ENCODE measurements at regions not wholly inside any gene's neighbourhood (a gene's known extent, or its start where the extent isn't known, plus 50 kb on each side); places are given as distances from the start of the nearest gene placed in this dataset.
"Not testable (repeated sequence)": the region's sequence is repeated elsewhere in the genome, so short reads cannot be mapped to it uniquely, and the experiment has no call there.

DNA sequence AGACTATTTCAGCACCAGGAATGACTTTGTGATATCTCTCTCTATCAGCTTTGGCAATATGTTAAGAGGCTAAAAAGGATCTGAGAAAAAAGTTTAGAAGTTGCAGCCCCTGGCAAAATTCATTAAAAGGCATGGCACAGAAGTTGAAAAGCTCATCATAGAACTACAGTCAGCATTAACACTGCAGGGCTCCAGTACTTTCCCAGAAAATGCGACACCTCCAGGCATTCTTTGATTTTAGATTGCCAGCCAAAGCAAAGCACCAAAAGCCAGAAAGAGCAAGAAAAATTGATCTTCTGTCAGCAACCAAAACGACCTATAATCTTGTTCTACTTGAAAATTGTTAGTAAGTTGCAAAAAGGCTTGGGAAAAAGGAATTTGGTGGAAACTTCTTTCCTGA lies 713.5 kb downstream of the FSCB start:
- DNase-seq, result no peak

DNA sequence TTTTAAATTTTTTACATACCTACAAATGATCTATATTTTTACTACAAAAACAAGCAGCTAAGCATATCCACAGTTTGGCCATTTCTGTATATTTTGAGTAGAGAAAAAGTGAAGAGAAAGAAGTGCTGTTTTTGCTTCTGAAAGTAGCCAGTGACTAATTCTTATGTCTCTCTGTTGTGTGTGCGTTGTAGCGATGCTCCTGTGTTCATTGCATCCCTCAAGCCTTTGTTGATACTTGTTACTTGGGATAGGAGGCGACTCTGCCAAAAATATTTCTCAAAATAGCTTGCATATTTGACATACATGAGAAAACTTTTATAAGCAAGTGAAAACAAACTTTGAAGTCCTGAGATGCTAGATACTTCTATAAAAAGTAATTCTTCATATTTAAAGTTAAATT lies 714.1 kb downstream of the FSCB start:
- no peak for DNase-seq

DNA sequence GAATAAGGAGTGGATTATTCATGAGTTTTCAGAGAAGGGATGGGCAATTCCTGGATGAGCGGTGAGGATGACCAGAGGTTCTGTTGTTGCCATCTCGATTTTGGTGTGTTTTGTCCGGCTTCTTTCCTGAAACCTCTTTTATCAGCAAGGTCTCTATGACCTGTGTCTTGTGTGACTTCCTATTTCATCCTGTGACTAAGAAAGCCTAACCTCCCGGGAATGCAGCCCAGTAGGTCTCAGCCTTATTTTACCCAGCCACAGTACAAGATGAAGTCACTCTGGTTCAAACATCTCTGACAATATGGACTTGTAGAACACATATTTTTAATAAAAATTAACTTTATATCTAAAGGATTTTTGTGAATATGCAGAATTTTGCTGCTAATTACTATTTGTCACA lies 716.4 kb downstream of the FSCB start:
- DNase-seq, result no peak

DNA sequence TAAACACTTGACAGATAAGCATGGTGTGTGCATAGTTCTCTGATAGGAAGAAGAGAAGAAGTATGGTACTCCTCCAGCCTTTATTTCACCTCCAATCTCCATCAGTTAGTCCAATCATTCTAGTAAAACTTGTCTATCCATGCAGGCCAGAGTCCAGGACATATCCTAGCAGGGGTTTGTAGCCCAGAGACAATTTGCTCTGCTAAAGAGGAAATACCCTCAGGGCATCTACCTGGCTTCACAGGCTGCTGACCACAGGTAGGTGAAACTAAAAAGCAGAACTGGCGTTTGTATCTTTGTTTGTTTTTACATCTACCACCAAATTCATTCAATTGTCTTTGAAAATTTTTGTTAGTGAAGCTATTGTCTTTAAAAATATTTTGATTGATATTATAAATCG lies 717.6 kb downstream of the FSCB start:
- no peak for DNase-seq

DNA sequence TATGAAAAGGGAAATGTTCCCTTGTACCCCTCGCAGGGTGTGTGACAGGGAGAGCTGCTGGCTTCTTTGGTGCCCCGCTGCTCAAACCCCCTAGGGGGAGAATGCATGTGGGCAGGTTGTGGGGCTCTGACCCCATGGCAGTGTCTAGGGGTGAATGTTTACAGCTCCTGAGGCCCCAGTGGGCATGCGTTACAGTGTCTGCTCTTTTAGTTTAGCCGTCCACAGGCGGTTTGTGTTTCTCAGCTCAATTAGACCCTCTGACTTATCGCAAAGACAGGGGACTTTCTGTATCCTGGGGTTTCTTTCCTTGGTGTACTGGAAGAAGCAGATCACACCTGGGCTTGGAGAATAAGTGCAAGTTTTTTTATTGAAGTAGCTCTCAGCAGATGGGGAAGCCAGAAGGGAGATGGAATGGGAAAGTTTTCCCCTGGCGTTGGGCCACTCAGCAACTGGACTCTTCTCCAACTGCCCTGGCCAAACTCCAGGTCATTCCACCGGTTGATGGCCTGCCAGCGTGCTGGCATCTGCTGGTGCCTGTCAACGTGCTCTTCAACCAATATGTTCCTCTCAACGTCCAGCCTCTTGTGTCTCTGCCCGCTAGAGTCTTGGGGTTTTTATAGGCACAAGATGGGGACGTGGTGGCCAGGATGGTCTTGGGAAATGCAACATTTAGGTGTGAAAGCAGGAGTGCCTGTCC lies 720.9 kb downstream of the FSCB start:
- peak; percentile 34 for DNase-seq

DNA sequence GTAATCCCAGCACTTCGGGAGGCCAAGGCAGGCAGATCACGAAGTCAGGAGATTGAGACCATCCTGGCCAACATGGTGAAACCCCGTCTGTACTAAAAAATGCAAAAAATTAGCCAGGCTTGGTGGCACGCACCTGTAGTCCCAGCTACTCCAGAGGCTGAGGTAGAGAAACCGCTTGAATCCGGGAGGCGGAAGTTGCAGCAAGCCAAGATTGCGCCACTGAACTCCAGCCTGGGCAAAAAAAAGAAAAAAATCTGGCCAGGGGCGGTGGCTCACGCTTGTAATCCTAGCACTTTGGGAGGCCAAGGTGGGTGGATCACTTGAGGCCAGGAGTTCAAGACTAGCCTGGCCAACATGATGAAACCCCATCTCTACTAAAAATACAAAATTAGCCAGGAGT lies 722.7 kb downstream of the FSCB start:
- not testable (repeated sequence) for DNase-seq

DNA sequence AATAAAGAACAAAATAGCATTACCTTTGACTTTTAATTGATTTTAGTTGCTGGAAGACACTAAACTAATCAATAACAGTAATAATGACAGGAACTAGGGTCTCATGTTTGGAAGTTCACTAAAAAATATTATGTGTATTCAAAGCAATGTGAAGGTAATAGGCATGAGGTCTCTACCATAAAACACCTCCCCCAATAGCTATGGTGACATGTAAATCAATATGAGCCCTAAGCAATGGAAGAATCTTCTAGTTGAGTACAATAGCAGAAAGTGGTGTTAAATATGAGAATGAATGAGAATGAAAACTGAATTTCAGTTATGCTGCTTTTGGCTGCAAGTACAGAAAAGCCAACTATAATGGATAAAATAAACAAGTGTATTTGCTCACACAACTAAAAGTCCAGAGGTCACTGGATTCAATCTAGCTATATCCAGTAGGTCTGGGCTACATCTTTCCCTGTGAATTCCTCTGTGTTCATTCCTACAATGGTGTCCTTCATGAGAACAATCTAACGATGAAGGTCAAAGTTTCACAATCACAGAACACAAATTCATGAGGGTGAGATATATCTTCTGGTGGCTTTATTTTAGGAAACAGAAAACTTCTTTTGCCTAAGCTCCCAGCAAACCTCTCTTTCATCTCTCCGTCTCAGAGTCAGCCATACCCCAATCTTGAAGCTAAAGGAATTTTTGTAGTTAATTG lies 728.0 kb downstream of the FSCB start:
- DNase-seq, result no peak

DNA sequence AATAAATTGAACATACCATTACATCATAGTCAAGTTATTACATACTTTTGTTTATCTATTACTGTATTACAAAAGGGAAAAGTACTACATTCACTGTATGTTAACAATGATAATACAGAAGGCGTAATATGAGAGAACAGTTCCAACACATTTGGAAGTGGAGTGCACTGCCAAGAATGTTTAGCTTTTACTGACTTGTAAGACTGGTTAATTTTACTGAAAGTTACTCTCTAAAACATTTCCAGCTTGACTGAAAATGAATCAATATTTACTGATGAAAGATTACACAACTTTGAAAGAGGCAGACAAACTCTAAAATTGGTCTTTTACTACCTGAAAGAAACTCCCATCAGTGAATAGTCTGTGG lies 728.5 kb downstream of the FSCB start:
- DNase-seq, result no peak

DNA sequence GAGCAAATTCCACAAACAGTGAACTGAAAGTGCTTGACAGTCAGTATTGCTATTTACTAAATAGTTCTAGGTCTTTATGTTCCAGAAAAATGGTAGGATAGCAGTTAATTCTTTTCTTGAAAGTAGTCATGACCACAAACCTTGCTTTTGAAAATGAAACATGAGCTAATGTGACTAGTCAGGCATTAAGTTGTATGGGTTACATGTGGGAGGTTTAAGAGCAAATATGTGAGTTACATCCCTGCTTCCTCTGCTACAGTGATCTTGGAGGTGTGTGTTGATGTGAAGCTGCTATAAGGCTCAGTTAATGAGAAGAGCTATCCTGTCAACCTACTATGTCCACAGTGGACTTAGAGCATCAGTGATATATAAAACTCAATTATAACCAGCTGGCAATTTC lies 741.6 kb downstream of the FSCB start:
- no peak for DNase-seq

DNA sequence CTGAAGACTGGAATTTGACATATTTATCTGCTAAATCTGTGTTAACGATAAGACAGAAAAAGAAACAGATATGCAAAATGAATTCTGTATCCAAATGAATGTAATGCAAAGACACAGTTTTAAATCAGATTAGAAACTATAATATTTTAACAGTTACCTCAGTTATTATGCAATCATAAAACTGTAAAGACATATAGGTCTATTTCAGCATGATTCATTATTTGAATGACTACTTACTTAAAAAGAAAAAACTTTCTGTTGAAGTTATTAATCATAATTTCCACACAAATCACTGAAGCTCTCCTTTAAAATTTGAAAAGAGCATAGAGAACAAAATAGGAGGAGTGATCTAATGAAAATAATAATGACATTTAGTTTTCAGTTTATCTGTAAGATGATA lies 742.6 kb downstream of the FSCB start:
- no peak for DNase-seq

DNA sequence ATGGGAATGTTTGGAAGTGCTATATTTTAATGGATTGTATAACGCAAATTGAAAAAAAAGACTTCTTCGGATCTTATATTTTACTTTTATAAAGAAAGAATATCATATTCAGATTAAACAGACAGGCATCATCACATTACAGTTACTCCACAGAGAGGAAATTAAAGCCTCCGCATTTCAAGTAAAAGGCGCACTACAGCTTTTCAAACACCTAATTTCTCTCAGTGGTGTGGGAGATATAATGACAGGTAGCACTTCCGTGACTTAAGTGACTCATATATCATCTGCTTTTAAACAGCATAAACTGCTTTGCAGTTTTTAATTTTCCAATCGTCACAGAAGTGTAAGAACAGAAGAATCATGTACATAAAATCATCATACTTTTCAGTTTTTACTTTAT lies 751.4 kb downstream of the FSCB start:
- DNase-seq, result no peak

DNA sequence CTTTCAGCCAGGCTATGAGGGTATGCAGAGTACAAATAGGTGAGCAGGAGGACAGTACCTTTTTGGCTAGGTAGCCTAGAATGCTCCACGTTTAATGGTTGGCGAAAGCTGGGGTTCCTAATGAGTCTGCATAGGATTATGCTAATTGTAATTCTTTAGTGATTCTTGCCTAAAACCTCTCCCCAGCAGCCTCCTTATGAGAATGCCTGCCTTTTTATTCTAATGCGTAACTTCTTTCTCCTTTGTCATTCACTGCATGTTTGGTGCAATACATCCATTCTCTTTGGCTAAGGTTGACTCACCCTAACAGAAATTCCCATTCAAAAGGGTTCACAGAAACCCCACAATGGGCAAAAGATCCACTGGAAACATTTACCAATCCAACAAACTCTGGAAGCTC lies 752.2 kb downstream of the FSCB start:
- DNase-seq, result no peak

DNA sequence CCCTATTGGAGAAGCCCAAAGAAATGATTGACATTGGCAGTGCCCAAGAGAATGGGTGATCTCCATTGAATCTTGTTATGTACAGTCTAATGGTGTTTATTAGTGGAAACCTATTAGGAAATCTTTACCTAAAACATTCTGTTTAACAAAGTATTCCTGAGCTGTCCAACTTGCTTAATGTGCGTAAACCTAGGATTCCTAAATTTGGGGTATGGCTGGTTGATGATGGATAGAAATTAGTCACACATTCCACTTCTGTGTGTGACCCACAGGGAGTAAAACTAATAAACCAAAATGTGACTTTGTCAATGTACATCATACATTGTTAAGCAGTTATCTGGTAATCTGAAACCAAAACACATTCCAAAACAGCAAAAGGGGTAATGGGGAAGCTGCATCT lies 761.3 kb downstream of the FSCB start:
- DNase-seq, result no peak

DNA sequence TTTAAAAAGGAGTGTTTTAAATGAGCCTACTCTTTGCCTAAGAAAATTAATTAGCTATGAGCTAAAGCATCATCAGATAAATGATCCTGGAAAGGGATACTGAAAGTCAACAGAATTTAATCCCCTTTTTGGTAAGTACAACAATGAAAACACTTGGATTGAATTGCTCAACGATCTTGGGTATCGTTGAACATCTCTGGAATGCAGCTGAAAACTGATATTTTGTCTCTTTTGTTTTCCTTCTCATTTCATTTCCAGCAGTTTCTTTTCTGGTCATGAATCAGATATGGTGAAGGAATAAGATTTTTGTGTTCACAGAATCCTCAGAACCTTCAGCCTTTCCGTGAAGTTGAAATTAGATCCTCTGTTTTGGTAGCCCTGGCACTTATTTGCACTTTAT lies 771.2 kb downstream of the FSCB start:
- no peak for DNase-seq

DNA sequence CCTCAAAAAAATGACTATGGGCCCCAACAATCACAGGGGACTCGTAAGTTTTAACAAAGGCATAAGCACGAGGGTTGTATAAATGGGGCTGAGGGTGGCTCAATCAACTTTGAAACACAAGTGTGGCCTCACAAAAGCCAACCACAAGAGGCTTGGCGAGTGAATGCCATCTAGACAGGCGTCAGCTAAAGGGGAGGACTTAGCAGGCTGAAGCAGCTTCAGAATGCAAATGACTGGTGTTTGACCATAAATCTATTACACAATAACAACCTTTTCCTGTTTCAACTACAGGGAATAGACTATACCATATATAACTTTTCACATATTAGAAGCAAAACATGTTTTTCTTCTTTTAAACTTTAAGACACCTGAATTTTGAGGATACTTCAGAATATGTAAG lies 777.9 kb downstream of the FSCB start:
- no peak for DNase-seq

DNA sequence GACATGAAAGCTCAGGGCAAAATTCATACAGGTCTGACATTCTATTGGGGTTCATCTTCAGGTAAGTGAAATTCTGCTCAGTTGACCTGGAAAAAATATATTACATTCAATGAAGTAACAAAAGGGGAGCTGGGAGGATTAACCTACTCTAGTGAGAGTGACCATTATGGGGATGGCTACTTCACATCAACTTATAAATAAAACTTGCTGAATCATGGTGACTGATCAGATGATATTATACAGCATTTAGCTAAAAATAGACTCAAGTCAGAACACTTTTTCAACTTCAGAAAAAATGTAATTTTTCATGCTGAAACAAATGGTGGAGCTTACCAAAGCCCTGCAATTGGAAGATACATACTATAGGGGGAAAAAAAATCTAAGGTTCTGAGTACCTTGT lies 800.2 kb downstream of the FSCB start:
- no peak for DNase-seq

DNA sequence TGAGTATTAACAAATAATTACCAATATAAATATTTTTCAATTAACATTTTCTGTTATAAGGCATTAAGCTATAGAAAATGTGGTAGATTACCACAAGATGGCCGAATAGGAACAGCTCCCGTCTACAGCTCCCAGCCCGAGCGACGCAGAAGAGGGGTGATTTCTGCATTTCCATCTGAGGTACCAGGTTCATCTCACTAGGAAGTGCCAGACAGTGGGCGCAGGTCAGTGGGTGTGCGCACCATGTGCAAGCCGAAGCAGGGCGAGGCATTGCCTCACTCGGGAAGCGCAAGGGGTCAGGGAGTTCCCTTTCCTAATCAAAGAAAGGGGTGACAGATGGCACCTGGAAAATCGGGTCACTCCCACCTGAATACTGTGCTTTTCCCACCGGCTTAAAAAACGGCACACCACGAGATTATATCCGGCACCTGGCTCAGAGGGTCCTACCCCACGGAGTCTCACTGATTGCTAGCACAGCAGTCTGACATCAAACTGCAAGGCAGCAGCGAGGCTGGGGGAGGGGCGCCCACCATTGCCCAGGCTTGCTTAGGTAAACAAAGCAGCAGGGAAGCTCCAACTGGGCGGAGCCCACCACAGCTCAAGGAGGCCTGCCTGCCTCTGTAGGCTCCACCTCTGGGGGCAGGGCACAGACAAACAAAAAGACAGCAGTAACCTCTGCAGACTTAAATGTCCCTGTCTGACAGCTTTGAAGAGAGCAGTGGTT lies 808.4 kb downstream of the FSCB start:
- not testable (repeated sequence) for DNase-seq

DNA sequence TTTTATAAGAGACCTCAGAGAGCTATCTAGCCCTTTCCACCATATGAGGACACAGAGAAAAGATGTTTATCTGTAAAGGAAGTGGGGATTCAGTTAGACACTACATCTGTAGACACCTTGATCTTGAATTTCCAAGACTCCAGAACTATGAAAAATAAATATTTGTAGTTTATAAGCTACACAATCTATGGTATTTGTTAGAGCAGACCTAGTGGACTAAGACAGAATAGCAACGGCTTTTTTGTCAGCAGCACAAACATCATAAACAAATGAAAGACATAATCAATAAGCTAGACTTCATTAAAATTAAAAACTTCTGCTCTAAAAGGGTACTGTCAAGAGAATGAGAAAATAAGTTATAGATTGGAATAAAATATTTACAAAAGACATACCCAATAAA lies 810.1 kb downstream of the FSCB start:
- no peak for DNase-seq

DNA sequence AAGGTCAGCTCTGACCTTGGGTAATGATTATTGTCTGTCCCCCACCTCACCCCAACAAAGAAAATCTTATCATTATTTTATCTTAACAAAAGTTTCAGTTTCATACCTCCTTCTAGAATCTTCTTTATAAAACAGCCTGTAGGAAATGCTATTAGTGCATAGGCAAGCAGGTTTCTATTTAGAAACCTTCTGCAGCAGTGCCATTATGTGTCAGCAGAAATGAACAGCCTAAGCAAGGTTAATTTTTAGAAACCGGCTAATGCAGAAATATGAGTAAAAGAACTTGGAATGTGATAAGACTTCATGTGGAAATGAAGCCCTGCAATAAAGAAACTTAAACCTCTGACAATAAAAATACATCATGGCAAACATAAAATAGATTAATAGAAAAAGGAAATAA lies 814.4 kb downstream of the FSCB start:
- DNase-seq, result no peak

DNA sequence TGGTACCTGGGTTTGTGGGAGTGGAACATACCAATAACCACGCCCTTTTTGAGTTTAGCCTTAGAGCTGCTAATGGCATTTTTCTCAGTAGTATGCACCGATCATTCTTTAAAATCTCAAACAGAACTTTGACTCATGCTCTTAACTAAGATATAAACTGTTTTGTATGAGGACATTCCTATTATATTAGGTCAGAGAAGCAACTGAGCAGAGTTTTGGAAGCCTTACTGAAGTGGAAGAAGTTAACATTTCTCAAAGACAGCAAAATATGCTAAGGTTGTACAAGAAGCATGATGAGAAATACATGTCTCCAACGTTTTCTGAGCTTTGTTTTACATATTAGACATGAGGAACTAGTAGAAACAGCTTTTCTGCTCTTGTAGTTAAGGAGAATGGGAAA lies 819.2 kb downstream of the FSCB start:
- DNase-seq, result no peak

DNA sequence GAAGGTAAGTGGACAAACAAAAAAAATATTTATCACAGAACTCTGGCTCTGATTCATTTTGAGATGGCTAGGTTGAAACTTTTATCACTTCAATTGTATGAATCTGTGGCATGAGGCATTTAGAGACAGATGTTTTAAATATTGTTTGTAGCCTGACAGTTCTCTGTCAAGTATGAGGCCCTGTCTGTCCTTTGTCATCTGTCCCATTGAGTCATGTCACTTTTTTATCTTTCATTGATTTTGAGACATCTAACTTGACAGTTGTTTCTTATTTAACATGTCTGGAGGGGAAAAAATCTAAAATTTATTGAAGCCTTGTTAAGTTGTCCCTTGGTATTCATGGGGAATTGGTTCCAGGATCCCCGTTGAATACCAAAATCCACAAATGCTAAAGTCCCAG lies 829.5 kb downstream of the FSCB start:
- DNase-seq, result no peak

DNA sequence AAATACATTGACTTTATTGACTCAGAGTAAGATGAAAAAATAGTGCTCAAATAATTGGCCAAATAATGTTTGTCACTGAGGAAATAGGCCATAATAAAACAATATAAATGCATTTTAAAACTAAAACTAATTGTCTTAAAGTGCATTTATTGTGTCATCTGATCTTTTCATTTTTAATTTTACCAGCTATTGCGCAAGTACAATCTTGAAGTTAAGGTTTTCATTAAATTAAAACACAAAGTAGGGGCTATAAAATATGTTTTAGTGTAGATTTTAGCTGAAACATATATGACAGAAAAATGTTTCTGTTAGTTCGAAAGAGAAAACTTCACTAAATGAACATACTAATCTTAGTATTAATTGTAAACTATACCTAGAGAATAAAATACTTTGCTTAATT lies 832.8 kb downstream of the FSCB start:
- DNase-seq, result no peak

DNA sequence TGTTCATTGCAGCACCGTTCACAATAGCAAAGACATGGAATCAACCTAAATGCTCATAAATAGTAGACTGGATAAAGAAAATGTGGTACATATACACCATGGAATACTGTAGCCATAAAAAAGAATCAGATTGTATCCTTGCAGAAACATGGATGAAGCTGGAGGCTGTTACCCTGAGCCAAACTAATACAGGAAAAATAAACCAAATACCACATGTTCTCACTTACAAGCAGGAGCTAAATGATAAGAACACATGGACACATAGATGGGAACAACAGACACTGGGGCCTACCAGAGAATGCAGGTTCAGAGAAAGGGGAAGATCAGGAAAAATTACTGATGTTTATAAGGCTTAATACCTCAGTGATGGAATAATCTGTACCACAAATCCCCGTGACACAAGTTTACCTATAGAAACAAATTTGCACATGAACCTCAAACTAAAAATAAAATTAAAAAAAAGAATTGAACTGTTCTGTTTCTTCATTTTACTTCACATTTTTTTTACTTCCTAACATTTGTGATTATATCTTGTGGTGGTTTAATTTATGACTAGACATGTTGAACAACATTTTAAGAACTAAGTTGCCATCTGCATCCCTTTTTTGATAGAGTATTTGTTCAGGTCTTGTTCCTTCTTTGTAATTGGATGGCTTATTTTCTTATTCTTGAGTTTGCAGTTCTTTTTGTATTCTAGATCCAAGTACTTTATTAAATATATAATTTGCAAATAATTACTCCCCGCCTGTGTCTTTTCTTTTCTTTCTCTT lies 835.2 kb downstream of the FSCB start:
- no peak for DNase-seq

DNA sequence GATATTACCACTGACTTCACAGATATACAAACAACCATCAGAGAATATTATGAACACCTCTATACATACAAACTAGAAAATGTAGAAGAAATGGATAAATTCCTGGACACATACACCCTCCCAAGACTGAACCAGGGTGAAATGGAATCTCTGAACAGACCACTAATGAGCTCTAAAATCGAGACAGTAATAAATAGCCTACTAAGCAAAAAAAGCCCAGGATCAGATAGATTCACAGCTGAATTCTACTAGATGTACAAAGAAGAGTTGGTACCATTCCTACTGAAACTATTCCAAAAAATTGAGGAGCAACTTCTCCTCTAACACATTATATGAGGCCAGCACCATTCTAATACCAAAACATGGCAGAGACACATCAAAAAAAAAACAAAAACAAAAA lies 837.7 kb downstream of the FSCB start:
- DNase-seq, result no peak

All from right hindlimb (tissue), 1 donor.